ENCODE measurements at regions not wholly inside any gene's neighbourhood (a gene's known extent, or its start where the extent isn't known, plus 50 kb on each side); places are given as distances from the start of the nearest gene placed in this dataset.

GRCh38 chr17:20948984-20949777 lies 93.6 kb downstream of the USP22 start:
- no peaks in the 10 kb centered on the region for H3K4me1 ChIP-seq (replicated peaks in 1 of 2; ENCODE audit: control insufficient read depth in 2 of 2, insufficient read depth in 2 of 2, low read length in 2 of 2)
- peak; percentile 15 for FAIRE-seq
- DNase-seq (ENCODE audit: extremely low read depth in 1 of 4, low spot score in 3 of 4), result peak in 1 of 4 experiments; percentile 11
- BruUV-seq (replicated peaks), result no TSS peak
- peak; percentile 42; the same call in 2 of the 3 replicates for ATAC-seq
- peaks cover 8% of the 10 kb centered on the region; the same call in 1 of the 3 replicates for H3K36me3 ChIP-seq (ENCODE audit: control insufficient read depth, insufficient read depth, low read length)
- whole genome bisulfite sequencing (ENCODE audit: insufficient coverage, low coverage, missing lambda C conversion rate), result 39% methylated on average over 10 of the region's 10 CpGs
- H3K79me2 ChIP-seq (ENCODE audit: control insufficient read depth, insufficient read depth, low read length), result no peaks in the 10 kb centered on the region
- H3K4me2 ChIP-seq (ENCODE audit: insufficient read depth, low read length), result no peak overlapping the region
- no peak overlapping the region for H3K4me3 ChIP-seq
- H3K9me3 ChIP-seq (replicated peaks; ENCODE audit: control insufficient read depth, insufficient read depth, low read depth, low read length), result no peaks in the 10 kb centered on the region
- CTCF ChIA-PET (ENCODE audit: low intra/inter-chr PET ratio), result no interaction called here
- 0 out of 2 replicates have a peak, but pooled peaks cover 4% of the 10 kb centered on the region for H4K20me1 ChIP-seq (replicated peaks; ENCODE audit: control insufficient read depth, insufficient read depth, low read length)
- intact Hi-C loops (cut with micrococcal nuclease), result no loop called here
- in situ Hi-C loops (cut with MboI), result no loop called here
- H2AFZ ChIP-seq (ENCODE audit: low read depth, low read length), result no peak overlapping the region
- no peak overlapping the region for H3K27ac ChIP-seq (ENCODE audit: extremely low read depth, low read depth, low read length)
- H3K9me1 ChIP-seq (ENCODE audit: control insufficient read depth, insufficient read depth, low read length), result no peaks in the 10 kb centered on the region
- POLR2A ChIA-PET, result interaction anchor here (1.1 kb wide), 1 partner anchor 11 kb away, joined by 4 read pairs; no protein-coding TSS in a partner anchor
- H3K27me3 ChIP-seq (ENCODE audit: control insufficient read depth in 2 of 2, insufficient read depth in 2 of 2, low read length in 2 of 2), result no peaks in the 10 kb centered on the region
- H3K9ac ChIP-seq (ENCODE audit: insufficient read depth in 1 of 2, low read depth in 2 of 2, low read length in 2 of 2), result no peak overlapping the region
- TF ChIP-seq ZNF696 (CRISPR knock-in tag; conservative IDR thresholded peaks at IDR 0.05) (no peak), EZH2 (IDR thresholded peaks at IDR 0.05; ENCODE audit: borderline replicate concordance, low read depth, low read length) (no peak), KDM5B (IDR thresholded peaks at IDR 0.05; ENCODE audit: insufficient replicate concordance, low read depth, low read length) (no peak), SAP30 (IDR thresholded peaks at IDR 0.05; ENCODE audit: borderline replicate concordance, insufficient read depth, low read depth, low read length, poor library complexity, severe bottlenecking) (no peak), NFE2 (IDR thresholded peaks at IDR 0.05; ENCODE audit: low read depth) (peak; percentile 59), ZNF766 (CRISPR knock-in tag; conservative IDR thresholded peaks at IDR 0.05) (peak; percentile 59; the same call in 1 of the 2 replicates), SNAPC5 (CRISPR knock-in tag; IDR thresholded peaks at IDR 0.05) (no peak)
- TF ChIP-seq, protein P1, sequence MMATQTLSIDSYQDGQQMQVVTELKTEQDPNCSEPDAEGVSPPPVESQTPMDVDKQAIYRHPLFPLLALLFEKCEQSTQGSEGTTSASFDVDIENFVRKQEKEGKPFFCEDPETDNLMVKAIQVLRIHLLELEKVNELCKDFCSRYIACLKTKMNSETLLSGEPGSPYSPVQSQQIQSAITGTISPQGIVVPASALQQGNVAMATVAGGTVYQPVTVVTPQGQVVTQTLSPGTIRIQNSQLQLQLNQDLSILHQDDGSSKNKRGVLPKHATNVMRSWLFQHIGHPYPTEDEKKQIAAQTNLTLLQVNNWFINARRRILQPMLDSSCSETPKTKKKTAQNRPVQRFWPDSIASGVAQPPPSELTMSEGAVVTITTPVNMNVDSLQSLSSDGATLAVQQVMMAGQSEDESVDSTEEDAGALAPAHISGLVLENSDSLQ (IDR thresholded peaks at IDR 0.05), result no peak
- TF ChIP-seq, protein P2, sequence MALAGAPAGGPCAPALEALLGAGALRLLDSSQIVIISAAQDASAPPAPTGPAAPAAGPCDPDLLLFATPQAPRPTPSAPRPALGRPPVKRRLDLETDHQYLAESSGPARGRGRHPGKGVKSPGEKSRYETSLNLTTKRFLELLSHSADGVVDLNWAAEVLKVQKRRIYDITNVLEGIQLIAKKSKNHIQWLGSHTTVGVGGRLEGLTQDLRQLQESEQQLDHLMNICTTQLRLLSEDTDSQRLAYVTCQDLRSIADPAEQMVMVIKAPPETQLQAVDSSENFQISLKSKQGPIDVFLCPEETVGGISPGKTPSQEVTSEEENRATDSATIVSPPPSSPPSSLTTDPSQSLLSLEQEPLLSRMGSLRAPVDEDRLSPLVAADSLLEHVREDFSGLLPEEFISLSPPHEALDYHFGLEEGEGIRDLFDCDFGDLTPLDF (CRISPR knock-in tag; IDR thresholded peaks at IDR 0.05), result no peak
